ENCODE measurements at regions not wholly inside any gene's neighbourhood (a gene's known extent, or its start where the extent isn't known, plus 50 kb on each side); places are given as distances from the start of the nearest gene placed in this dataset.

GRCh38 chr12:115371711-115372110, 687.7 kb upstream of the TBX3 start:
- H3K9me2 ChIP-seq, result no peaks in the 10 kb centered on the region
- no peak overlapping the region for H2AFZ ChIP-seq (ENCODE audit: low read depth)
- ChIA-PET POLR2A (no interaction called here), CTCF (no interaction called here)
- no peaks in the 10 kb centered on the region for H4K20me1 ChIP-seq (ENCODE audit: insufficient read depth)
- TF ChIP-seq GABPA (IDR thresholded peaks at IDR 0.05; ENCODE audit: low read depth) (no peak), RCOR1 (IDR thresholded peaks at IDR 0.05; ENCODE audit: low read length) (no peak), ELF1 (IDR thresholded peaks at IDR 0.05) (no peak), FOSL2 (IDR thresholded peaks at IDR 0.05; ENCODE audit: borderline replicate concordance, low read depth) (no peak), USF1 (IDR thresholded peaks at IDR 0.05; ENCODE audit: borderline replicate concordance, low read depth) (no peak)
- H3K36me3 ChIP-seq (replicated peaks in 1 of 2; ENCODE audit: control insufficient read depth in 1 of 2, insufficient read depth in 2 of 2, low read length in 1 of 2), result no peaks in the 10 kb centered on the region
- no peak overlapping the region for H3K4me3 ChIP-seq (ENCODE audit: low read depth in 2 of 2, low read length in 1 of 2)
- WGBS (ENCODE audit: low lambda C conversion rate), result 91% methylated on average over 4 of the region's 4 CpGs
- peaks cover 3 to 14% of the 10 kb centered on the region in 2 experiments for H3K4me1 ChIP-seq (ENCODE audit: control insufficient read depth in 1 of 2, insufficient read depth in 2 of 2, low read depth in 1 of 2, low read length in 1 of 2)
- DNase-seq, result no peak
- no peak overlapping the region for H3K27ac ChIP-seq (ENCODE audit: low read depth in 2 of 2, low read length in 1 of 2)
- no peak overlapping the region for H3K9ac ChIP-seq
- H3K9me3 ChIP-seq, result no peaks in the 10 kb centered on the region
- no peaks in the 10 kb centered on the region for H3K79me2 ChIP-seq (ENCODE audit: insufficient read depth)
- H3K27me3 ChIP-seq (ENCODE audit: insufficient read depth), result no peaks in the 10 kb centered on the region
- H3K4me2 ChIP-seq, result no peak overlapping the region
- H3F3A ChIP-seq (replicated peaks; ENCODE audit: insufficient read depth), result peaks cover 6% of the 10 kb centered on the region

- 43% methylated on average over 6 of the region's 6 CpGs for WGBS (ENCODE audit: low lambda C conversion rate)
- H3F3A ChIP-seq (replicated peaks; ENCODE audit: insufficient read depth), result peaks cover 5% of the 10 kb centered on the region
- H3K9me2 ChIP-seq, result no peaks in the 10 kb centered on the region
- POLR2A ChIA-PET, result no interaction called here
- H2AFZ ChIP-seq (ENCODE audit: low read depth), result peak overlapping the region; percentile 63; the same call in 1 of the 2 replicates
- TF ChIP-seq RCOR1 (IDR thresholded peaks at IDR 0.05; ENCODE audit: low read length), result peak; percentile 74
- peak; percentile 77 for TF ChIP-seq GATA2 (CRISPR knock-in tag; IDR thresholded peaks at IDR 0.05)
- TF ChIP-seq EP300 (IDR thresholded peaks at IDR 0.05; ENCODE audit: borderline replicate concordance in 1 of 2, low read depth in 1 of 2, low read length in 1 of 2), result peak in 1 of 2 experiments; percentile 67; a peak in 1 of 4 replicates
- 0 out of 2 replicates have a peak, but pooled peaks have one; percentile 3 for TF ChIP-seq SMC3 (IDR thresholded peaks at IDR 0.05; ENCODE audit: low read depth, low read length)
- no peak for TF ChIP-seq ELF1 (IDR thresholded peaks at IDR 0.05)
- no peaks in the 10 kb centered on the region for H3K36me3 ChIP-seq (replicated peaks in 1 of 2; ENCODE audit: control insufficient read depth in 1 of 2, insufficient read depth in 2 of 2, low read length in 1 of 2)
- no peaks in the 10 kb centered on the region for H3K9me3 ChIP-seq
- no peaks in the 10 kb centered on the region for H3K27me3 ChIP-seq (ENCODE audit: insufficient read depth)
- H3K27ac ChIP-seq (ENCODE audit: low read depth in 2 of 2, low read length in 1 of 2), result peak overlapping the region in 1 of 2 experiments; percentile 54; a peak in 1 of 4 replicates
- no peaks in the 10 kb centered on the region for H4K20me1 ChIP-seq (ENCODE audit: insufficient read depth)
- H3K4me2 ChIP-seq, result no peak overlapping the region
- H3K4me1 ChIP-seq (ENCODE audit: control insufficient read depth in 1 of 2, insufficient read depth in 2 of 2, low read depth in 1 of 2, low read length in 1 of 2), result peaks cover 3 to 10% of the 10 kb centered on the region in 2 experiments
- CTCF ChIA-PET, result no interaction called here
- H3K4me3 ChIP-seq (ENCODE audit: low read depth in 2 of 2, low read length in 1 of 2), result no peak overlapping the region
- H3K79me2 ChIP-seq (ENCODE audit: insufficient read depth), result no peaks in the 10 kb centered on the region
- no peak overlapping the region for H3K9ac ChIP-seq
- DNase-seq, result peak; percentile 38
These were observed 686.7 kb upstream of the TBX3 start for GRCh38 chr12:115370650-115371049.

- H3K27ac ChIP-seq (ENCODE audit: low read depth in 2 of 2, low read length in 1 of 2), result peak overlapping the region in 1 of 2 experiments; percentile 32; a peak in 1 of 4 replicates
- no peak overlapping the region for H3K4me2 ChIP-seq
- H3K27me3 ChIP-seq (ENCODE audit: insufficient read depth), result no peaks in the 10 kb centered on the region
- POLR2A ChIA-PET, result interaction anchor here (0.5 kb wide), 1 partner anchor 15 kb away, joined by 7 read pairs; no protein-coding TSS in a partner anchor
- no peak overlapping the region for H3K9ac ChIP-seq
- CTCF ChIA-PET, result no interaction called here
- no peak overlapping the region for H3K4me3 ChIP-seq (ENCODE audit: low read depth in 2 of 2, low read length in 1 of 2)
- H2AFZ ChIP-seq (ENCODE audit: low read depth), result no peak overlapping the region
- H3K9me3 ChIP-seq, result no peaks in the 10 kb centered on the region
- peaks cover 2 to 6% of the 10 kb centered on the region in 2 experiments for H3K4me1 ChIP-seq (ENCODE audit: control insufficient read depth in 1 of 2, insufficient read depth in 2 of 2, low read depth in 1 of 2, low read length in 1 of 2)
- H4K20me1 ChIP-seq (ENCODE audit: insufficient read depth), result no peaks in the 10 kb centered on the region
- DNase-seq, result no peak
- H3K9me2 ChIP-seq, result no peaks in the 10 kb centered on the region
- H3F3A ChIP-seq (replicated peaks; ENCODE audit: insufficient read depth), result peaks cover 2% of the 10 kb centered on the region
- WGBS (ENCODE audit: low lambda C conversion rate), result 86% methylated on average over 3 of the region's 3 CpGs
- no peaks in the 10 kb centered on the region for H3K79me2 ChIP-seq (ENCODE audit: insufficient read depth)
- H3K36me3 ChIP-seq (replicated peaks in 1 of 2; ENCODE audit: control insufficient read depth in 1 of 2, insufficient read depth in 2 of 2, low read length in 1 of 2), result no peaks in the 10 kb centered on the region
- TF ChIP-seq USF2 (IDR thresholded peaks at IDR 0.05; ENCODE audit: borderline replicate concordance, low read depth, low read length) (no peak), ZBTB33 (IDR thresholded peaks at IDR 0.05; ENCODE audit: borderline replicate concordance, low read depth) (no peak), MAX (IDR thresholded peaks at IDR 0.05; ENCODE audit: low read depth) (no peak), TEAD4 (IDR thresholded peaks at IDR 0.05; ENCODE audit: borderline replicate concordance, insufficient read depth) (no peak), MXI1 (IDR thresholded peaks at IDR 0.05; ENCODE audit: low read depth, low read length) (no peak), EP300 (IDR thresholded peaks at IDR 0.05; ENCODE audit: borderline replicate concordance in 1 of 2, low read depth in 1 of 2, low read length in 1 of 2) (no peak), NRF1 (IDR thresholded peaks at IDR 0.05; ENCODE audit: low read depth, low read length) (no peak), CTCF (IDR thresholded peaks at IDR 0.05) (no peak), FOSL2 (IDR thresholded peaks at IDR 0.05; ENCODE audit: borderline replicate concordance, low read depth) (no peak), TAF1 (IDR thresholded peaks at IDR 0.05; ENCODE audit: borderline replicate concordance, low read depth, low read length) (no peak)
These were observed 686.2 kb upstream of the TBX3 start for GRCh38 chr12:115370207-115370606.

All from SK-N-SH (cell line).